Midbrain (tissue), 1 donor: ENCODE measurements at regions not wholly inside any gene's neighbourhood (a gene's known extent, or its start where the extent isn't known, plus 50 kb on each side); places are given as distances from the start of the nearest gene placed in this dataset.
A peak's percentile ranks its signal among the peaks of the same experiment; 100 is the strongest.
"Not testable (repeated sequence)": the region's sequence is repeated elsewhere in the genome, so short reads cannot be mapped to it uniquely, and the experiment has no call there.

Experiments
- DNase-seq: peaks from one replicate; lab custom pipeline; 2025; lab: John Stamatoyannopoulos, UW

DNA sequence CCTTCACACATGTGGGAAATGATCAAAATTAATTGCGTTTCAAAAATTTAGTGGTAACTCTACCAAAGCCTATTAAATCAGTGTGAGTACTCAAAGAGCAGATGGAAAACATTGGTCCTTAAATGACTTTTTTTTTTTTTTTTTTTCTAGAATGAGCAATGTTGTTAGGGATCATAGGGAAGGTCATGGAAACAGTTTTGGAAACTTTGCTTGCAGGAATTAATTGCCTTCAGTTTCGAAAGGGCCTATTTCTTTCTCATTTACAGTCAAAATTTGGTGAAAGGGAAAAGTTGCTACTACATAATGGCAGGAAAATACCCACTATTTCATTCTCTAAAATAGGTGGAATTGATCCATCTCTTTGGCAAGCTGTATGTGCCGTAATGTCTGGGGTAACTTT lies 160.9 kb downstream of the RTL9 start:
- no peak for DNase-seq

- no peak for DNase-seq
These were observed 161.3 kb downstream of the RTL9 start for GRCh38 chrX:110519906-110520452.

DNA sequence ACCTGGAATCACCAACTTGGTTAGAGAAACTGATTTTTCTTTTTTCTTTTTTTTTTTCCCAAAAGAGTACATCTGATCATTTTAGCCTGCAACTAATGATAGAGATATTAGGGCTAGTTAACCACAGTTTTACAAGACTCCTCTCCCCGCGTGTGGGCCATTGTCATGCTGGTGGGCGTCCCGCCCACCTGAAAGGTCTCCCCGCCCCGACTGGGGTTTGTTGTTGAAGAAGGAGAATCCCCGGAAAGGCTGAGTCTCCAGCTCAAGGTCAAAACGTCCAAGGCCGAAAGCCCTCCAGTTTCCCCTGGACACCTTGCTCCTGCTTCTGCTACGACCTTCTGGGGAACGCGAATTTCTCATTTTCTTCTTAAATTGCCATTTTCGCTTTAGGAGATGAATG lies 162.0 kb downstream of the RTL9 start:
- DNase-seq: not testable (repeated sequence)

DNA sequence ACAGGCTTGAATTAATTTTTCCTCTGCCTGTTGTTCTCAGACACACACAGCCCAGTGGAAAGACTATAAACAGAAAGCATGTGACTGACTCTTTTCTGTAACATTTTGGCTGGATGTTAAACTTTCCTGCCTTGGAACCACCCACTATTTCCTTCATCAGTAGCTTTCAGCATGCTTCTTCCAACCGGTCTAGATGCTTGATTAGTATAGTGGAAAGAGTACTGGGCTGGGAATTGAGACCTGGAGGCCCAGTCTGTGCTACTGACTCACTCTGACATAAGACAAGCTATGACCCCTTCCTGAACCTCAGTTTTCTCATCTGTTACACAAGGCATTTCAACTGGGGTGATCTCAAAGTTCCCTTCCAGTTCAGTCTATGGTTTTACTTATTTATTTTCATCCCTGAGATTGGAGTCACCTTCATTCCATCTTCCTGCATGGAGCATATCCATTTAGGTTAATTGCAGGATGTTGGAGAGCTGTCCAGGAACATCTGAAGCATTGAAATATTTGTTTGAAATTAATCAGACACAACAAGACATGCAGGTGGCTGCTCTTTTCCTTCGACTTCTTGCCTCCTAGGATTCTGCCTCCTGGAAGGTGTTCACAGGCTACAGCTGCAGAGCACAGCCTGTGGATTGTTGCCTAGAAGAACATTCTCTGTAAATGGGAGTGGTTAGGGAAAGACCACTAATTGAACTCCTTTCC lies 173.4 kb downstream of the RTL9 start:
- DNase-seq: no peak

DNA sequence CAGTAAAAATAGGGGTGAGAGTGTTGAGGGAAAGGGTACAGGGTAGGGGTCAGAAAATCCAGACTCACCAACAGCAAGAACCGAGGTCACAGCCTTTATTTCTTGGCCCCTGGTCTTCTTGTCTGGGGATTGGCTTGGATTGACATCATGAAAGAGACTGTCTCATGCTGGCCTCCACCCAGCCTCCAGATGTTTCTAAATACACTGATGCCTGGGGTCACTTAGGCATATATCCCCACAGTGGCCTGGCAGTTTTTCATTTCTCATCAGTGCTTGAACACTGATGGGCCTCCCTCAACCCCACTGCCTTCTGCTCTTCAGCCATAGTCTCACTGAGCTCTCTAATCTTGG lies 173.9 kb downstream of the RTL9 start:
- no peak for DNase-seq

- no peak for DNase-seq
These were observed 178.2 kb downstream of the RTL9 start for GRCh38 chrX:110536816-110537215.

- DNase-seq: no peak
These were observed 182.6 kb downstream of the RTL9 start for GRCh38 chrX:110541266-110541665.

GRCh38 chrX:110550854-110551253 lies 192.2 kb downstream of the RTL9 start:
- DNase-seq: not testable (repeated sequence)

GRCh38 chrX:110557864-110558263 lies 199.2 kb downstream of the RTL9 start:
- no peak for DNase-seq

DNA sequence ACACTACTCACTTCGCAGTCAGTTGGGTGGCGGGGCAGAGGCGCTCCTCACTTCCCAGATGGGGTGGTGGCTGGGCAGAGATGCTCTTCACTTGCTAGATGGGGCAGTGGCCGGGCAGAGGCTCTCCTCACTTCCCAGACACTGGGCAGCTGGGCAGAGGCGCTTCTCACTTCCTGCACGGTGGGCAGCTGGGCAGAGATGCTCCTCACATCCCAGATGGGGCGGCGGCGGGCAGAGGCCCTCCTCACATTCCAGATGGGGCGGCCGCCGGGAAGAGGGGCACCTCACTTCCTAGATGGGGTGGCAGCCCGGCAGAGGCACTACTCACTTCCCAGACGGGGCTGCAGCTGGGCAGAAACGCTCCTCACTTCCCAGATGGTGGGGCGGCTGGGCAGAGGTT lies 199.8 kb downstream of the RTL9 start:
- no peak for DNase-seq

- no peak for DNase-seq
These were observed 202.4 kb downstream of the RTL9 start for GRCh38 chrX:110561034-110561433.

DNA sequence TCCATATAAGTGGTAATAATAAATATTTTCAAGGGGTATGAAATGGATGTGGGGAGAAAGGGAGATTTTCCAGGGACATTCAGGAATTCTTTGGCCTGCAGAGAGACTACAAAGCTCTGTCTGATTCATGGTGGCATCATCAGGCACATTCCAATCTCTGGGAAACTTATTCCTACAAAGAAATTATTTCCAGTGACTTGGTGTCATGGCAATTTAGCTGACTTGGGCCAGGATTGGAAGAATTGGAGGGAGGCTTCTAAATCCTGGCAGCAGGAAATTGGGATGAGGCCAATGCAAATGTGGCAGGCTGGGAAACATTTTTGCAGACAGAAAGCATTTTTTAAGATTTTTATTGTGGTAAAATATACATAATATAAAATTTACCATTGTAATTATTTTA lies 204.6 kb downstream of the RTL9 start:
- DNase-seq: peak; percentile 30

- DNase-seq: no peak
These were observed 209.8 kb downstream of the RTL9 start for GRCh38 chrX:110568441-110568840.

DNA sequence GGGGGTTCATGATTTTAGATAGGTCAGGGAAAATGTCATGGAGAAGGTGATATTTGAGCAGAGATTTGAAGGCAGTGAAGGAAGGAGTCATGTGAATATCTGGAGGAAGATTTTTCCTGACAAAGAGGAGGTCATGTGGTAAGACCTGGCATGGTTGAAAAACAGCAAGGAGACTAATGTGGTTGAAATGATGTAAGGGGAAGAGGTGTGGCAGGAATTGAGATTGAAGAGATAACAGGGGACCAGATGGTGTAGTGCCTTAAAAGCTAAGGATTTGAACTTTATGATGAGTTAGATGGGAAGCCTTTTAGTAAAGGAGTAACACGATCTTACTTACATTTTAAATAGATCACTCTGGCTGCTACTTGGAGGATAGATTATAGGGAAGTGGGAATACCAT lies 210.9 kb downstream of the RTL9 start:
- DNase-seq: no peak

- DNase-seq: no peak
These were observed 217.3 kb downstream of the CHRDL1 start for GRCh38 chrX:110578270-110578669.

DNA sequence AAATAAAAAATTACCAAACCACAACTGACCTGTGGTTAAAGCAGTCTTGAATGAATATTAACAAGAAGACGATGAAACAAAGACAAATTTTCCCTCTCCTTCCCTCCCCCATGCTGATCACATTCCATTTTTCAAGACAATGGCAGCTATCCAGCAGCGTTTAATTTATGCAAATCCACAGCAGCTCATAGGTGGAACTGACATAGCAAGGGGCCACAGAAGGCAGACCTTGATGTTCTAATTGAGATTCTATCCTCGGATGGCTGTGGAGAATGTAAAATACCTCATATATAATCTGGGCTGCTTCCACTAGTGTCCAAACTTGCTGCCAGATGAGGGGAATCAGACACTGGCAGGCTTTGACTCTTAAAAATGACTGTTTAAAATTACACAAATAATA lies 211.5 kb downstream of the CHRDL1 start:
- no peak for DNase-seq

DNA sequence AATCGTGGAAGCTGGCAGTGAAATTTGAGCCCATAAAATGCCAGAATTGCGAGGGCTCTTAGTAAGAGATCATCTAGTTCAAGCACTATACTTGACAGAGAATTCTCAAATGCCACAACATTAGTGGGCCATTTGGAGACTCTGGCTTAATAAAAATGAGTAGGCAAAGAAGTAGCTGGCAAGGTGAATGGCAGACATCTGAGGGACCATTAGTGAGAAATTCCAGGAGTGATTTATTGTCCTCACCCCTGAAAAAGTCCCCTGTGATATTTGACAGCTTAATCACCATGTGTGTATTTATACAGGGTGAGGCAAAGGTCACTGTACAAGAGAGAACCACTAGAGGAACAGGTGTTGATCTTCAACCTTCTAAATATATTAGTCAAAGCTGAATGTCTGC lies 207.5 kb downstream of the CHRDL1 start:
- DNase-seq: no peak

- no peak for DNase-seq
These were observed 206.8 kb downstream of the CHRDL1 start for GRCh38 chrX:110588853-110589252.

- no peak for DNase-seq
These were observed 194.8 kb downstream of the CHRDL1 start for GRCh38 chrX:110600745-110601310.

DNA sequence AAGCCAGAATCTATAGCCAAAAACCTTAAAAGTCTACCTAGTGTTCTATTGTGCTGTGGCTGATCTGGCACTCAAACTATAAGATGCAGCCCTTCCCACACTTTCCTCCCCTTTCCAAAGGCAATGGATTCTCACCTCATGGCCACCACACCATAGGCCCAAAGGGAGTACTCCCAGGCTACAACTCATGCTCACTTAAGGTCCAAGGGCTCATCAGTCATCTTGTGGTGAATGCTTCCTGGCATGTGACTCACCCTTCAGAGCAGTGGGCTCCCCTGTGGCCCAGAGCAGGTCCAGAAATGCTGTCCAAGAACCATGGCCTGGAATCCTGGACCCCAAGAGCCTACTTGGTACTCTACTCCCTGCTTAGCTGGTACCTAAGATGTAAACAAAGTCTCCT lies 181.0 kb downstream of the CHRDL1 start:
- no peak for DNase-seq
